ENCODE measurements at regions not wholly inside any gene's neighbourhood (a gene's known extent, or its start where the extent isn't known, plus 50 kb on each side); places are given as distances from the start of the nearest gene placed in this dataset.

- TF ChIP-seq POLR2A (IDR thresholded peaks at IDR 0.05) (no peak), CTCF (IDR thresholded peaks at IDR 0.05 in 4 of 5, conservative IDR thresholded peaks at IDR 0.05 in 1 of 5) (no peak)
Measured at GRCh38 chr13:111411919-111412650, 91.6 kb downstream of the TEX29 start.
